Panc1 (cell line): ENCODE measurements at regions not wholly inside any gene's neighbourhood (a gene's known extent, or its start where the extent isn't known, plus 50 kb on each side); places are given as distances from the start of the nearest gene placed in this dataset.

Experiments
- ATAC-seq: fragments of 200-7000 bp; cut with Tn5 transposase; 2 replicates; pipeline ENCODE4 v1.9.1; 2020; ENCODE audit warnings: mild to moderate bottlenecking, moderate library complexity
- BruUV-seq: library from RNA; stranded (reverse); fragments of 400-500 nt; replicated peaks from 2 replicates; lab custom pipeline; 2021; lab: Mats Ljungman, UMichigan
- CTCF ChIA-PET: fragments of 300-600 bp; sonication (Branson Sonifier 250); formaldehyde crosslinking; loops from one replicate; lab custom pipeline; 2022; ENCODE audit warnings: antibody characterized with exemption; lab: Charles Lee
- POLR2A ChIA-PET: fragments of 300-600 bp; sonication (Branson Sonifier 250); formaldehyde crosslinking; loops from one replicate; lab custom pipeline; 2022; ENCODE audit warnings: antibody characterized with exemption; lab: Charles Lee
- DNase-seq: peaks from one replicate; pipeline ENCODE4 v3.0.0-alpha.2; 2010; ENCODE audit warnings: low read depth, low spot score
- H3K27ac ChIP-seq: 2 replicates; pipeline ENCODE4 v1.5.1; 2011; ENCODE audit warnings: mild to moderate bottlenecking, low read length, inconsistent platforms
- H3K27me3 ChIP-seq: fragments of 200-500 bp; sonication (Bioruptor generic); 2 replicates; pipeline ENCODE4 v1.6.0; 2014; ENCODE audit warnings: low read length, inconsistent platforms; ENCODE audit not compliant: control insufficient read depth, insufficient read depth
- H3K36me3 ChIP-seq: fragments of 200-500 bp; sonication (Bioruptor generic); 2 replicates; pipeline ENCODE4 v1.5.1; 2014; ENCODE audit warnings: inconsistent platforms, mild to moderate bottlenecking, low read length, moderate library complexity; ENCODE audit not compliant: control insufficient read depth, insufficient read depth
- H3K4me1 ChIP-seq: 2 replicates; pipeline ENCODE4 v1.5.1; 2011; ENCODE audit warnings: inconsistent platforms, mild to moderate bottlenecking, low read length, moderate library complexity; ENCODE audit not compliant: control insufficient read depth, insufficient read depth
- H3K4me3 ChIP-seq, 2 experiments: 2 replicates each; pipeline ENCODE4 v1.5.1; 2011 to 2012; ENCODE audit warnings: low read depth in 2 of 2, low read length in 2 of 2, mild to moderate bottlenecking in 2 of 2, inconsistent platforms in 1 of 2, moderate library complexity in 1 of 2
- H3K9me3 ChIP-seq: fragments of 200-500 bp; sonication (Bioruptor generic); 2 replicates; pipeline ENCODE4 v1.5.1; 2014; ENCODE audit warnings: low read depth, mild to moderate bottlenecking, inconsistent platforms, low read length, moderate library complexity; ENCODE audit not compliant: control insufficient read depth, insufficient read depth
- POLR2AphosphoS5 ChIP-seq: IDR thresholded peaks from 2 replicates; pipeline ENCODE4 v1.6.1; 2012; ENCODE audit warnings: mild to moderate bottlenecking, low read depth, low read length, moderate library complexity
- SIN3A ChIP-seq: IDR thresholded peaks from 2 replicates; pipeline ENCODE4 v1.6.1; 2012; ENCODE audit warnings: low read depth, mild to moderate bottlenecking, low read length, moderate library complexity, borderline replicate concordance; ENCODE audit not compliant: insufficient read depth
- TCF7L2 ChIP-seq: IDR thresholded peaks from 2 replicates; pipeline ENCODE4 v1.6.1; 2011; ENCODE audit warnings: mild to moderate bottlenecking, low read depth, low read length, inconsistent platforms
- in situ Hi-C: cut with HindIII; loops from 2 replicates; pipeline ENCODE4 v1.10.0; 2016; ENCODE audit warnings: low sequenced_read_pairs, low pct_unique_long_range_greater_than_20kb
- intact Hi-C: fragments of 100-400 bp; cut with micrococcal nuclease; formaldehyde crosslinking; loops from one replicate; pipeline ENCODE4 v1.10.0; 2022; ENCODE audit not compliant: unreplicated experiment
- TF ChIP-seq, protein P1 (sequence below), 2 experiments: IDR thresholded peaks; 2 replicates each; pipeline ENCODE4 v1.6.1; 2011 to 2012; ENCODE audit warnings: low read depth in 2 of 2, control low read depth in 1 of 2, low read length in 1 of 2, mild to moderate bottlenecking in 1 of 2, moderate library complexity in 1 of 2; ENCODE audit not compliant: insufficient read depth in 1 of 2
- TF ChIP-seq, protein P2 (sequence below): fragments of 450-650 bp; IDR thresholded peaks from 2 replicates; pipeline ENCODE4 v1.5.1; 2017; ENCODE audit warnings: mild to moderate bottlenecking

DNA sequence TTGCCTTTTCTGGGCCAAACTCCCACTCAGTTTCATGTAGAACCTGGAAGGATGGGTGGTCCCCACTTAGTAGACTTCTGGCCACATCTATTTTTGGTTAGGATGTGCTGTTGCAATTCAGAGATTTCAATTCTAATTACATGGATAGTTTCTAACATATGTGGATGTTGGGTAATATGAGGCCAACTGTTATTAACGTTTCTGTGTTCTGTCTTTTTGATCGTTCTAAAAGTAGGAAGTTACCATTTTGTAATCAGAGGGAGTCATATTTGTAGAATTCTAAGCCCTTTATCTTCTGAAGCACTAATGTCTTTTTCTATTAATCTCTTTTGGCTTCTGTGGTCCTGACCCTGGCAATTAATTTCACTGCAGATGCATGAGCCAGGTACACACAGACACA lies 141.6 kb upstream of the SPEF2 start:
- ChIA-PET CTCF (no interaction called here), POLR2A (no interaction called here)
- BruUV-seq, result no TSS peak
- TF ChIP-seq, protein P1, sequence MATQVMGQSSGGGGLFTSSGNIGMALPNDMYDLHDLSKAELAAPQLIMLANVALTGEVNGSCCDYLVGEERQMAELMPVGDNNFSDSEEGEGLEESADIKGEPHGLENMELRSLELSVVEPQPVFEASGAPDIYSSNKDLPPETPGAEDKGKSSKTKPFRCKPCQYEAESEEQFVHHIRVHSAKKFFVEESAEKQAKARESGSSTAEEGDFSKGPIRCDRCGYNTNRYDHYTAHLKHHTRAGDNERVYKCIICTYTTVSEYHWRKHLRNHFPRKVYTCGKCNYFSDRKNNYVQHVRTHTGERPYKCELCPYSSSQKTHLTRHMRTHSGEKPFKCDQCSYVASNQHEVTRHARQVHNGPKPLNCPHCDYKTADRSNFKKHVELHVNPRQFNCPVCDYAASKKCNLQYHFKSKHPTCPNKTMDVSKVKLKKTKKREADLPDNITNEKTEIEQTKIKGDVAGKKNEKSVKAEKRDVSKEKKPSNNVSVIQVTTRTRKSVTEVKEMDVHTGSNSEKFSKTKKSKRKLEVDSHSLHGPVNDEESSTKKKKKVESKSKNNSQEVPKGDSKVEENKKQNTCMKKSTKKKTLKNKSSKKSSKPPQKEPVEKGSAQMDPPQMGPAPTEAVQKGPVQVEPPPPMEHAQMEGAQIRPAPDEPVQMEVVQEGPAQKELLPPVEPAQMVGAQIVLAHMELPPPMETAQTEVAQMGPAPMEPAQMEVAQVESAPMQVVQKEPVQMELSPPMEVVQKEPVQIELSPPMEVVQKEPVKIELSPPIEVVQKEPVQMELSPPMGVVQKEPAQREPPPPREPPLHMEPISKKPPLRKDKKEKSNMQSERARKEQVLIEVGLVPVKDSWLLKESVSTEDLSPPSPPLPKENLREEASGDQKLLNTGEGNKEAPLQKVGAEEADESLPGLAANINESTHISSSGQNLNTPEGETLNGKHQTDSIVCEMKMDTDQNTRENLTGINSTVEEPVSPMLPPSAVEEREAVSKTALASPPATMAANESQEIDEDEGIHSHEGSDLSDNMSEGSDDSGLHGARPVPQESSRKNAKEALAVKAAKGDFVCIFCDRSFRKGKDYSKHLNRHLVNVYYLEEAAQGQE (IDR thresholded peaks at IDR 0.05; ENCODE audit: insufficient read depth in 1 of 2, low read depth in 2 of 2, low read length in 1 of 2), result no peak
- no peak for TF ChIP-seq SIN3A
- in situ Hi-C loops (no loop called here), intact Hi-C loops (no loop called here)
- Histone ChIP-seq H3K27ac (no peak overlapping the region), H3K4me1 (no peaks in the 10 kb centered on the region), H3K9me3 (no peaks in the 10 kb centered on the region), H3K36me3 (no peaks in the 10 kb centered on the region), H3K27me3 (no peaks in the 10 kb centered on the region), H3K4me3 (no peak overlapping the region)
- no peak for DNase-seq
- ATAC-seq, result no peak

DNA sequence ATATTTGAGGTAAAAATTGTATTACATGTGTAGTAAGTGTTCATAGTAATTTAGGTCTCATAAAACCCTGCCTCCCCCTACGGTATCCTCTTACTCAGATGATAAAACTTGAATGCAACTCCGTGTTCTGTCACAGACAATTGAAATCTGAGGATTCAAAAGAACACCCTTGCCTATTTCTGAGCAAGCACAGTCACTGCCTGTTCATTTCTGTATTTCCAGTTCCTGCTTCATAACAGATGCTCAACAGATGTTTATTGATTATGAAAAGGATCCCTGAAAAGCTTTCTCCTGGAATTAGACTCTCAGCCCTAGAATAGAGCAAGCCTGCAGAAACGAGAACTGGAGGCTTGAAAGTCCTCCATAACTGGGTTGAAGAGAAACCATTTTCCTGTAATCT lies 144.1 kb upstream of the SPEF2 start:
- Histone ChIP-seq H3K27me3 (no peaks in the 10 kb centered on the region), H3K9me3 (no peaks in the 10 kb centered on the region), H3K4me1 (no peaks in the 10 kb centered on the region), H3K4me3 (no peak overlapping the region), H3K27ac (no peak overlapping the region), H3K36me3 (no peaks in the 10 kb centered on the region)
- intact Hi-C loops, result no loop called here
- in situ Hi-C loops, result no loop called here
- POLR2A ChIA-PET, result no interaction called here
- CTCF ChIA-PET, result no interaction called here
- DNase-seq, result no peak
- TF ChIP-seq, protein P2, sequence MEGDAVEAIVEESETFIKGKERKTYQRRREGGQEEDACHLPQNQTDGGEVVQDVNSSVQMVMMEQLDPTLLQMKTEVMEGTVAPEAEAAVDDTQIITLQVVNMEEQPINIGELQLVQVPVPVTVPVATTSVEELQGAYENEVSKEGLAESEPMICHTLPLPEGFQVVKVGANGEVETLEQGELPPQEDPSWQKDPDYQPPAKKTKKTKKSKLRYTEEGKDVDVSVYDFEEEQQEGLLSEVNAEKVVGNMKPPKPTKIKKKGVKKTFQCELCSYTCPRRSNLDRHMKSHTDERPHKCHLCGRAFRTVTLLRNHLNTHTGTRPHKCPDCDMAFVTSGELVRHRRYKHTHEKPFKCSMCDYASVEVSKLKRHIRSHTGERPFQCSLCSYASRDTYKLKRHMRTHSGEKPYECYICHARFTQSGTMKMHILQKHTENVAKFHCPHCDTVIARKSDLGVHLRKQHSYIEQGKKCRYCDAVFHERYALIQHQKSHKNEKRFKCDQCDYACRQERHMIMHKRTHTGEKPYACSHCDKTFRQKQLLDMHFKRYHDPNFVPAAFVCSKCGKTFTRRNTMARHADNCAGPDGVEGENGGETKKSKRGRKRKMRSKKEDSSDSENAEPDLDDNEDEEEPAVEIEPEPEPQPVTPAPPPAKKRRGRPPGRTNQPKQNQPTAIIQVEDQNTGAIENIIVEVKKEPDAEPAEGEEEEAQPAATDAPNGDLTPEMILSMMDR, result no peak
- no peak for TF ChIP-seq SIN3A
- TF ChIP-seq POLR2AphosphoS5, result no peak
- TF ChIP-seq, protein P1 (IDR thresholded peaks at IDR 0.05; ENCODE audit: insufficient read depth in 1 of 2, low read depth in 2 of 2, low read length in 1 of 2), result no peak
- no peak for TF ChIP-seq TCF7L2
- BruUV-seq, result no TSS peak
- ATAC-seq, result no peak
